ENCODE measurements at regions not wholly inside any gene's neighbourhood (a gene's known extent, or its start where the extent isn't known, plus 50 kb on each side); places are given as distances from the start of the nearest gene placed in this dataset.

GRCh38 chr12:92278378-92278828 is 132.8 kb upstream of the BTG1 start:
- ChIA-PET RAD21 (ENCODE audit: low non-redundant PET in 1 of 2, low total read pairs in 2 of 2, uncharacterized antibody in 2 of 2, unreplicated experiment in 2 of 2) (no interaction called here), POLR2A (no interaction called here), CTCF (no interaction called here)
- ATAC-seq (no peak), DNase-seq (ENCODE audit: low read depth, low spot score) (no peak)
- H2AFZ ChIP-seq (ENCODE audit: low read depth, low read length, poor library complexity, severe bottlenecking): no peak overlapping the region
- TF ChIP-seq, protein P1, sequence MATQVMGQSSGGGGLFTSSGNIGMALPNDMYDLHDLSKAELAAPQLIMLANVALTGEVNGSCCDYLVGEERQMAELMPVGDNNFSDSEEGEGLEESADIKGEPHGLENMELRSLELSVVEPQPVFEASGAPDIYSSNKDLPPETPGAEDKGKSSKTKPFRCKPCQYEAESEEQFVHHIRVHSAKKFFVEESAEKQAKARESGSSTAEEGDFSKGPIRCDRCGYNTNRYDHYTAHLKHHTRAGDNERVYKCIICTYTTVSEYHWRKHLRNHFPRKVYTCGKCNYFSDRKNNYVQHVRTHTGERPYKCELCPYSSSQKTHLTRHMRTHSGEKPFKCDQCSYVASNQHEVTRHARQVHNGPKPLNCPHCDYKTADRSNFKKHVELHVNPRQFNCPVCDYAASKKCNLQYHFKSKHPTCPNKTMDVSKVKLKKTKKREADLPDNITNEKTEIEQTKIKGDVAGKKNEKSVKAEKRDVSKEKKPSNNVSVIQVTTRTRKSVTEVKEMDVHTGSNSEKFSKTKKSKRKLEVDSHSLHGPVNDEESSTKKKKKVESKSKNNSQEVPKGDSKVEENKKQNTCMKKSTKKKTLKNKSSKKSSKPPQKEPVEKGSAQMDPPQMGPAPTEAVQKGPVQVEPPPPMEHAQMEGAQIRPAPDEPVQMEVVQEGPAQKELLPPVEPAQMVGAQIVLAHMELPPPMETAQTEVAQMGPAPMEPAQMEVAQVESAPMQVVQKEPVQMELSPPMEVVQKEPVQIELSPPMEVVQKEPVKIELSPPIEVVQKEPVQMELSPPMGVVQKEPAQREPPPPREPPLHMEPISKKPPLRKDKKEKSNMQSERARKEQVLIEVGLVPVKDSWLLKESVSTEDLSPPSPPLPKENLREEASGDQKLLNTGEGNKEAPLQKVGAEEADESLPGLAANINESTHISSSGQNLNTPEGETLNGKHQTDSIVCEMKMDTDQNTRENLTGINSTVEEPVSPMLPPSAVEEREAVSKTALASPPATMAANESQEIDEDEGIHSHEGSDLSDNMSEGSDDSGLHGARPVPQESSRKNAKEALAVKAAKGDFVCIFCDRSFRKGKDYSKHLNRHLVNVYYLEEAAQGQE (IDR thresholded peaks at IDR 0.05; ENCODE audit: low read depth): no peak
- TF ChIP-seq, protein P2, sequence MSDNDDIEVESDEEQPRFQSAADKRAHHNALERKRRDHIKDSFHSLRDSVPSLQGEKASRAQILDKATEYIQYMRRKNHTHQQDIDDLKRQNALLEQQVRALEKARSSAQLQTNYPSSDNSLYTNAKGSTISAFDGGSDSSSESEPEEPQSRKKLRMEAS (IDR thresholded peaks at IDR 0.05): no peak
- TF ChIP-seq, protein P3, sequence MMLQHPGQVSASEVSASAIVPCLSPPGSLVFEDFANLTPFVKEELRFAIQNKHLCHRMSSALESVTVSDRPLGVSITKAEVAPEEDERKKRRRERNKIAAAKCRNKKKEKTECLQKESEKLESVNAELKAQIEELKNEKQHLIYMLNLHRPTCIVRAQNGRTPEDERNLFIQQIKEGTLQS (IDR thresholded peaks at IDR 0.05): no peak
- TF ChIP-seq CBX3 (IDR thresholded peaks at IDR 0.05; ENCODE audit: low read depth) (no peak), ZNF274 (IDR thresholded peaks at IDR 0.05; ENCODE audit: low read depth, low read length) (no peak), JUND (IDR thresholded peaks at IDR 0.05) (no peak), SP1 (IDR thresholded peaks at IDR 0.05; ENCODE audit: low read depth) (no peak), POLR2A (IDR thresholded peaks at IDR 0.05; ENCODE audit: borderline replicate concordance, extremely low read depth, insufficient read depth, insufficient read length) (no peak), RAD21 (IDR thresholded peaks at IDR 0.05; ENCODE audit: low read depth) (no peak), TCF7L2 (IDR thresholded peaks at IDR 0.05; ENCODE audit: borderline replicate concordance, extremely low read depth, insufficient read depth, insufficient read length) (no peak), EZH2 (IDR thresholded peaks at IDR 0.05) (no peak), SRF (IDR thresholded peaks at IDR 0.05; ENCODE audit: low read depth) (no peak)
- no TSS peak for BruUV-seq (replicated peaks)
- H3K4me1 ChIP-seq (ENCODE audit: control insufficient read depth in 1 of 2, insufficient read depth in 2 of 2, low read length in 2 of 2): no peaks in the 10 kb centered on the region
- H3K9me3 ChIP-seq (ENCODE audit: control insufficient read depth in 1 of 2, insufficient read depth in 1 of 2, low read depth in 1 of 2, low read length in 2 of 2): no peaks in the 10 kb centered on the region
- H3K4me3 ChIP-seq (replicated peaks in 1 of 2; ENCODE audit: low read depth in 1 of 2, low read length in 2 of 2): no peak overlapping the region
- H3K9ac ChIP-seq (ENCODE audit: low read length): no peak overlapping the region
- H3K79me2 ChIP-seq (ENCODE audit: insufficient read depth, low read length): no peaks in the 10 kb centered on the region
- intact Hi-C loops (cut with micrococcal nuclease): no loop called here
- no peaks in the 10 kb centered on the region for H4K20me1 ChIP-seq (ENCODE audit: insufficient read depth)
- H3K27ac ChIP-seq (ENCODE audit: low read depth, low read length): no peak overlapping the region
- H3K36me3 ChIP-seq (ENCODE audit: control insufficient read depth in 1 of 2, insufficient read depth in 2 of 2, low read length in 2 of 2): no peaks in the 10 kb centered on the region
- no peak overlapping the region for H3K4me2 ChIP-seq (ENCODE audit: low read length)
- no peaks in the 10 kb centered on the region for H3K9me2 ChIP-seq (ENCODE audit: insufficient read depth)
- H3K27me3 ChIP-seq (ENCODE audit: insufficient read depth, low read length): no peaks in the 10 kb centered on the region

Data from HCT116 (cell line).